Muscle of arm (tissue), 1 donor: ENCODE measurements at regions not wholly inside any gene's neighbourhood (a gene's known extent, or its start where the extent isn't known, plus 50 kb on each side); places are given as distances from the start of the nearest gene placed in this dataset.

Experiments
- DNase-seq: peaks from one replicate; pipeline ENCODE4 v3.0.0-alpha.2; 2013

DNA sequence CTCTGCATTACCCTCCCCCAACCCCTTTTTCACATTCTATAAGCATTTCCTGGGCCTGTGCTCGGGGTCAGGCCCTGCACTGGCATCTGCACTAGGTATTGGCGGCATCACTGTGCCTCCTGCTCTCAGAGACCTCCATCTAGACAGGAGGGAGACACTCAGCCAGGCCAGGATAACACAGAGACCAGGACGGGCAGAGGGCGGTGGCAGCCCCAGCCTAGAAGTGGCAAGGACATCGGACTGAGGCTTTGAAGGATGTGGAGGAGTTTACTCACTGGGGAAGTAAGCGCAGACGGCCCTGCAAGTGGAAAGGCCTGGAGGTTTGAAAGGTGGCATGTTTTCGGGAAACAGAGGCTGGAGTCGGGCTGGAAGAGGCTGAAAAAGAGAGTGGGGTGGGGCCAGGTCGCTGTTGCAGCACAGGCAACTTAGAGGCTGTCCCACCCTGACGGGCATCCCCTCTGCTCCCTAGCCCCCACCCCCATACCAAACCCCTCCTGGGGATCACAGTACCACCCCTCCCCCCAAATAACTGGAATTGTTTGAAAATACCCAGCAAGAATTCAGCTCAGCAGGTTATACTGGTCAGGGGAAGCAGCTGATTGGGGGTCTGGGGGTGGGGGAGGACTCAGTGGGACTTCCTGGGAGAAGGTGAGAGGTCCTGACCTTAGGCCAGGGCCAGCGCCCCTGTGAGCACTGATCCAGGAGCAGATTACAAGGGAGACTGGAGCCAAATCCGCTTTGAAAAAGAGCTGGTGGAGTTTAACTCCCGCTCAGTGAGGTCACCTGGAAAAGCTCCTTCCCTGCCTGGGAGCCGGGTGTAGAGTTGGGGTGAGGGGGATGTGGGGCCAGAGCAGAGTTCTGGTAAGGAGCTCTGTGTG, 121.8 kb upstream of the WNT4 start:
- DNase-seq = no peak

DNA sequence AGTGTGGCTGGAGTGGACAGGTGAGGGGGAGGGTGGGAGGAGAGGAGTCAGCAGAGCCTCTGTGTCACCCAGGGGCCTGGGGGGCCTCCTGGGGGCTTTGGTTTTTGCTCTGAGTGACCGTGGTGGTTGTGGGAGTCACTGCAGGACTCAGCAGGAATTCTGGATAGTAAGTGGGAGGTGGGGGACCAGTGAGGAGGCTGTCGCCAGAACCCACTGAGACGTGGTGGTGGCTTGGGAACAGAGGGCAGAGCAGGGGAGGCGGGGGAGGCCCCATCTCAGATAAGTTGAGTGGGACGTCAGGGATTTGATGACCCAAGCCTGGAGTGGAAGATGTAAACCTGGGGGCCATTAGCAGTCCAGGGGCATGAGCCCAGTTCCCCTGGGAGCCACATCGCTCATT, 123.2 kb upstream of the WNT4 start:
- DNase-seq = no peak

GRCh38 chr1:22267413-22268175, 124.7 kb upstream of the WNT4 start:
- DNase-seq = no peak

GRCh38 chr1:22268327-22268726, 125.4 kb upstream of the WNT4 start:
- DNase-seq = no peak

- DNase-seq = no peak
Measured at GRCh38 chr1:22271847-22272801, 129.2 kb upstream of the WNT4 start.

DNA sequence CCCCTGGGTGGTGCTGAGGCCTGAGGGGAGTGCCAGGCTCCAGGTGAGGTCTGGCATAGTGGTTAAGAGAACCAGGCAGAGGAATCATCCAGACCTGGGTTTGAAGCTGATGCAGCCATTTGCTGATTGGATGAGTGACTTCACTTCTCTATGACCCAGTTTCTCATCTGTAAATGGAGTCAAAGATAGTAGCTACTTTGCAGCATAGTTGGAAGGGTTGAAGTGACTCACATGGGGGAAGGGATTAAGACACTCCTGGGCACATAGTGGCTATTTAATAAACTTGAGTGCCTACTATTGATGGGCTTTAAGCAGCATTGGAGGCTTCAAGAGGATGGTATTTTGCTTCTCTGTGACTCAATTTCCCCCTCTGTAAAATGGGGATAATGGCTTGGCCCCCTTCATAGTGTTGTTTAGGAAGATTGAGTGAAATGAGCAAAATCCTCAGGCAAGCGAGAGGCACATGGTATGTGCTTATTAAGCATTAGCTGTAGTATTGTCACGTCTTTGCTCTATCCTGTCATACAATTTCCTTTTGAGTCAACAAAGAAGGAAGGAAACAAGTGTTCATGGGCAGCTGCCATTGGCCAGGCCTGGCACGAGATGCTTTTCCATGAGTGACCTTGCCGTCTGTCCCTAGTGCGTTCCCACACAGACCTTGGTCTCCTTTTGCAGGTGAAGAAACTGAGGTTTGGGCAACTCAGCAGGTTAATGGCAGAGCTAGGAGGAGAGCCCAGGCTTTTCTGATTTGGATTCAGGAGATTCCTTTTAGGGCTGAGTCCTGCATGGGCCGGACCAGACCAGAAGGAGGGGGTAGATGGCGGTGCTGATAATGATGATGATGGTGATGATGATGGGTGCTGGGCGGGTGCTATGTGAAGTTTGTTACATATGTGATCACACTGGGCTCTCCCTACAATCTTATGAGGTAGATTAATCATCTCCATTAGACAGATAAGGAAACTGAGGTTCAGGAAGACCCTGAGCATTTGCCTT, 131.1 kb upstream of the WNT4 start:
- DNase-seq = no peak

DNA sequence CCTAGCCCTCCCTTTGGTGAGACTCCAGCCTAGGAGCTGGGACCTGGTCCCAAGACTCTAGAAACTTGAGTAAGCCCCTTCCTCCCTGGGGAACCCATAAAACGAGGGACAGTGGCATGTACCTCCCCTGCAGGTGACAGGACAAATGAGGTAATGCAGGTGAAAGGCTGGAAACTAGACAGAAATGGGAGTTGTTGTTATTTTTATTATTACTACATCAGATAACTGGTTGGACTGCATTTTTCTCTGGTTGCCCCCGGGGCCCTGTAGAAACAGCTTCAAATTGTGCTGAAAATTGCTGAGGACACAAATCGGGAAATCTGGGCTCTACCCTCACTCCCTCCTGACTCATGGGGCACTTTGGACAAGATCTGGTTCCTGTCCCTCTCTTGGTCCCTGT, 132.3 kb upstream of the WNT4 start:
- DNase-seq = no peak

- peak; percentile 35 for DNase-seq
Measured at GRCh38 chr1:22275626-22276395, 132.9 kb upstream of the WNT4 start.

GRCh38 chr1:22276396-22276748, 133.5 kb upstream of the WNT4 start:
- DNase-seq = no peak

GRCh38 chr1:22277662-22278061, 134.8 kb upstream of the WNT4 start:
- DNase-seq = no peak

- no peak for DNase-seq
Measured at GRCh38 chr1:22279735-22280134, 136.8 kb upstream of the WNT4 start.

- DNase-seq = no peak
Measured at GRCh38 chr1:22280526-22280925, 137.6 kb upstream of the WNT4 start.

DNA sequence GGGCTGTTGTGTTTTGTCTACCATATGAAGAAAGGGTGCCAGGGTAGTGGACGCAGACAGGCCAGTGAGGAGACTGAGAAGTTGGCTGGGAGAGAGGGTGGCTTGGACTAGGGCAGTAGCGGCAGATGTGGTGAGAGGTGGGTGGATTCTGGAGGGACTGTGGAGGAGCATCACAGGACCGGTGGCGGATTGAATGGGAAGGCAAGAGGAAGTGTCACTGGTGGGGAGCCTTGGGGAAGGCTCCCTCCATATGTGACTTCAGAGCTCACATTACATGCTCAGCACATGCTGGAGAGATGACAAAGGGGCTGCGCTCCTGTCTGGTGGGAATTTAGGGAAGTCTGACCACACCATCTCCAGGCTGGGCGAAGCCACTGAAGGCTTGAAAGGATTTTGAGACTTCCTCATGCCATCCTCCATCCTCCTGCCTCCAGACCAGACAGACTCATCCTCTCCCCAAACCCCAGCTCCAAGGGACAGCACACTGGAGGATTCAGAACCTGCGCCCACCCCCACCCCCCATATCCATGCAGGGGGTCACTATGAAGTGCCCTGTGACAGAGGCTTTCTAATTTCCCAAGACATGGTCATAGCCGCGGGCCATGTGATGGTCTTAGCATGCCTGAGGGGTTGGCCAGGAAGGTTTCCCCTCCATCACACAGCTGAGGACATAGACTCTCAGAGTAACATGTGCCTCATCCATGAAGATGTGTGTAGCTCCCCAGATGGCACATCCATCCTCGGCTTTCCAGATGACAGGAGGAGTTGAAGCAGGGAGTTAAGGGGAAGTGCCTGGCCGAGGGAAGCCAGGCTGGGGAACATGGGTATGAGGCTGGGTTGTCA, 138.8 kb upstream of the WNT4 start:
- DNase-seq = no peak

GRCh38 chr1:22282364-22282995, 139.6 kb upstream of the WNT4 start:
- DNase-seq = peak; percentile 35

DNA sequence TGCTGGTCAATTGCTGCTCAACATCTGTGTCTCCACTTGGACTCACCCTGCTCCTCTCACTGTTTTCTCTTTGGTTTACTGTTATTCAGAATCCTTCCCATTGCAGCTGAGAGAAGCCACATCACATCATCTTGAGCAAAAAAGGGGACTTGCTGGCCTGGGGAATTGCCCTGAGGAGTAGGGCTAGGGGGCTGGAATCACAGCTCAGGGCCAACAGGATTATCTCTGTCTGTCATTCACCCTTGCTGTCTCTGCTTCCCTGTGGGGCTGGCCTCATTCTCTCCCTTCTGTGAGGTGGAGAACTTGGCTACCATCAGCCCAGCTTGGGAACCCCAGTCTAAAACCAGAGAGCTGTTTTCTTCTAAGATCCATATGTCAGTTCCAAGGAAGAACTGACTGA, 140.7 kb upstream of the WNT4 start:
- no peak for DNase-seq

DNA sequence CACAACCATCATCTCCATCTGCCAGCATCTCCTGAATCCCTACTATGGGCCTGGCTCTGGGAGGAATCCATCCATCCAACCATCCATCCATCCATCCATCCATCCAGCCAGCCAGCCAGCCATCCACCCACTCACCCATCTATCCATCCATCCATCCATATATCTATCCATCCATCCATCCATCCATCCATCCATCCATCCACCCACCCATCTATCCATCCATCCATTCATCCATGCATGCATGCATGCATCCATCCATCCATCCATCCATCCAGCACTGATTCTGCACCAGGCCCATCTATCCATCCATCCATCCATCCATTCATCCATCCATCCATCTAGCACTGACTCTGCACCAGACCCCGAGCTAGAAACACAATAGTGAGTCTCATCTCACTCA, 141.3 kb upstream of the WNT4 start:
- DNase-seq = no peak

GRCh38 chr1:22284906-22285548, 142.1 kb upstream of the WNT4 start:
- DNase-seq = no peak
